MM.1S (cell line): ENCODE measurements at regions not wholly inside any gene's neighbourhood (a gene's known extent, or its start where the extent isn't known, plus 50 kb on each side); places are given as distances from the start of the nearest gene placed in this dataset.

Experiments
- DNase-seq: peaks from one replicate; pipeline ENCODE4 v3.0.0-alpha.2; 2015
- H2AFZ ChIP-seq: fragments of 300-600 bp; sonication (generic); 2 replicates; pipeline ENCODE4 v1.6.0; 2016; ENCODE audit warnings: antibody characterized with exemption, low read length
- H3F3A ChIP-seq: fragments of 300-600 bp; sonication (generic); 2 replicates; pipeline ENCODE4 v1.6.1; 2016; ENCODE audit warnings: mild to moderate bottlenecking, antibody characterized with exemption, low read length, moderate library complexity, mixed read lengths; ENCODE audit not compliant: insufficient read depth
- H3K27ac ChIP-seq: fragments of 300-600 bp; sonication (generic); 2 replicates; pipeline ENCODE4 v1.5.1; 2016; ENCODE audit warnings: mild to moderate bottlenecking, low read length
- H3K27me3 ChIP-seq: fragments of 300-600 bp; sonication (generic); replicated peaks from 2 replicates; pipeline ENCODE4 v1.6.0; 2016; ENCODE audit warnings: low read length; ENCODE audit not compliant: insufficient read depth
- H3K36me3 ChIP-seq: fragments of 300-600 bp; sonication (generic); replicated peaks from 2 replicates; pipeline ENCODE4 v1.6.1; 2016; ENCODE audit warnings: mild to moderate bottlenecking, low read length, mixed read lengths; ENCODE audit not compliant: insufficient read depth
- H3K4me1 ChIP-seq: fragments of 300-600 bp; sonication (generic); 2 replicates; pipeline ENCODE4 v1.6.1; 2016; ENCODE audit warnings: low read length, mixed read lengths
- H3K4me2 ChIP-seq: fragments of 300-600 bp; sonication (generic); 2 replicates; pipeline ENCODE4 v1.6.0; 2016; ENCODE audit warnings: low read depth, low read length
- H3K4me3 ChIP-seq: fragments of 300-600 bp; sonication (generic); 2 replicates; pipeline ENCODE4 v1.5.1; 2016; ENCODE audit warnings: low read length, mixed read lengths
- H3K79me2 ChIP-seq: fragments of 300-600 bp; sonication (generic); 2 replicates; pipeline ENCODE4 v1.6.1; 2016; ENCODE audit warnings: mixed run types, low read length, mixed read lengths
- H3K9ac ChIP-seq: fragments of 300-600 bp; sonication (generic); 2 replicates; pipeline ENCODE4 v1.6.1; 2016; ENCODE audit warnings: low read length, mixed read lengths
- H3K9me2 ChIP-seq: fragments of 300-600 bp; sonication (generic); replicated peaks from 2 replicates; pipeline ENCODE4 v1.6.1; 2016; ENCODE audit warnings: mild to moderate bottlenecking, low read length, mixed read lengths; ENCODE audit not compliant: insufficient read depth
- H3K9me3 ChIP-seq: fragments of 300-600 bp; sonication (generic); replicated peaks from 2 replicates; pipeline ENCODE4 v1.6.1; 2016; ENCODE audit warnings: mild to moderate bottlenecking, low read length, mixed read lengths; ENCODE audit not compliant: insufficient read depth
- H4K20me1 ChIP-seq: fragments of 300-600 bp; sonication (generic); 2 replicates; pipeline ENCODE4 v1.6.1; 2016; ENCODE audit warnings: mild to moderate bottlenecking, low read length, moderate library complexity, mixed read lengths; ENCODE audit not compliant: insufficient read depth
- EZH2 ChIP-seq: fragments of 300-600 bp; sonication (generic); optimal IDR thresholded peaks from 2 replicates; pipeline ENCODE3; 2017; ENCODE audit warnings: low read depth, mild to moderate bottlenecking, antibody characterized with exemption, low read length, mixed read lengths
- EZH2phosphoT487 ChIP-seq: fragments of 300-600 bp; sonication (generic); IDR thresholded peaks from 2 replicates; pipeline ENCODE4 v1.6.1; 2018; ENCODE audit warnings: antibody characterized with exemption, low read length
- TF ChIP-seq, protein P1 (sequence below): fragments of 300-600 bp; sonication (generic); IDR thresholded peaks from 2 replicates; pipeline ENCODE4 v1.5.1; 2016; ENCODE audit warnings: antibody characterized with exemption, low read length, mixed read lengths

DNA sequence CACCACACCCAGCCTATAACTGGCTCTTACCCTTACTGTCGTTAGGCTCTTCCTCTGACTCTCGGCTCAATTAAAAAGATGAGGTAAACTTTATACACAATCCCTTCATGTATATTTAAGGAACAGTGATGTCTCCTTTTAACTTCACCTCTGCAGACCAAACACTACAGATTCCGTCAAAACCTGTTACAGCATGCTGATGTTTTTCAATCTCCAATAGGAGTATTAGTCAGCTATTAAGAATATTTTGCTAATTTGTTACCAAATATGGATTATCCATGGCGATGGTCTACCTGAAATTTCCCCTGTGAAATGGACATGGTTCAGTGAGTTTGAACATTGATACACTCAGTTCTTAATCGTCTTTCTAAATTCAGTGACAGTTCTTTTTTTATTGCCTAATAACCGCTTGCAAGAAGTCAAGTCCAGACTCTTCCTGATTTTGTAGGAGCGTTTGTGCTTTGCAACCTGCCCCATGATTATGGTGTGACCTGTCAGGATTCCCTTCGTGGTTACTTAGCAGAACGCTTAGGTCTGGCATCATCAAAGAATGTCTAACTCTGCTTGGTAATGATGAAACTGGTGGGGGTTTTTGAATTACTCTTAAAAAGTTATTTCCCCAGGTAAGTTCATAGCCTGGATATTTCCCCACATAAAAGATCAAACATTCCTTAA, 72.2 kb upstream of the STOX2 start:
- H2AFZ ChIP-seq, result no peak overlapping the region
- no peak overlapping the region for H3K9ac ChIP-seq
- no peak overlapping the region for H3K4me3 ChIP-seq
- no peaks in the 10 kb centered on the region for H3K9me3 ChIP-seq
- no peaks in the 10 kb centered on the region for H3K27me3 ChIP-seq
- TF ChIP-seq EZH2 (no peak), EZH2phosphoT487 (no peak)
- TF ChIP-seq, protein P1, sequence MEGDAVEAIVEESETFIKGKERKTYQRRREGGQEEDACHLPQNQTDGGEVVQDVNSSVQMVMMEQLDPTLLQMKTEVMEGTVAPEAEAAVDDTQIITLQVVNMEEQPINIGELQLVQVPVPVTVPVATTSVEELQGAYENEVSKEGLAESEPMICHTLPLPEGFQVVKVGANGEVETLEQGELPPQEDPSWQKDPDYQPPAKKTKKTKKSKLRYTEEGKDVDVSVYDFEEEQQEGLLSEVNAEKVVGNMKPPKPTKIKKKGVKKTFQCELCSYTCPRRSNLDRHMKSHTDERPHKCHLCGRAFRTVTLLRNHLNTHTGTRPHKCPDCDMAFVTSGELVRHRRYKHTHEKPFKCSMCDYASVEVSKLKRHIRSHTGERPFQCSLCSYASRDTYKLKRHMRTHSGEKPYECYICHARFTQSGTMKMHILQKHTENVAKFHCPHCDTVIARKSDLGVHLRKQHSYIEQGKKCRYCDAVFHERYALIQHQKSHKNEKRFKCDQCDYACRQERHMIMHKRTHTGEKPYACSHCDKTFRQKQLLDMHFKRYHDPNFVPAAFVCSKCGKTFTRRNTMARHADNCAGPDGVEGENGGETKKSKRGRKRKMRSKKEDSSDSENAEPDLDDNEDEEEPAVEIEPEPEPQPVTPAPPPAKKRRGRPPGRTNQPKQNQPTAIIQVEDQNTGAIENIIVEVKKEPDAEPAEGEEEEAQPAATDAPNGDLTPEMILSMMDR, result no peak
- H3K79me2 ChIP-seq, result no peaks in the 10 kb centered on the region
- no peaks in the 10 kb centered on the region for H4K20me1 ChIP-seq
- H3K4me2 ChIP-seq, result no peak overlapping the region
- no peaks in the 10 kb centered on the region for H3F3A ChIP-seq
- DNase-seq, result no peak
- no peak overlapping the region for H3K27ac ChIP-seq
- no peaks in the 10 kb centered on the region for H3K9me2 ChIP-seq
- no peaks in the 10 kb centered on the region for H3K36me3 ChIP-seq
- no peaks in the 10 kb centered on the region for H3K4me1 ChIP-seq

DNA sequence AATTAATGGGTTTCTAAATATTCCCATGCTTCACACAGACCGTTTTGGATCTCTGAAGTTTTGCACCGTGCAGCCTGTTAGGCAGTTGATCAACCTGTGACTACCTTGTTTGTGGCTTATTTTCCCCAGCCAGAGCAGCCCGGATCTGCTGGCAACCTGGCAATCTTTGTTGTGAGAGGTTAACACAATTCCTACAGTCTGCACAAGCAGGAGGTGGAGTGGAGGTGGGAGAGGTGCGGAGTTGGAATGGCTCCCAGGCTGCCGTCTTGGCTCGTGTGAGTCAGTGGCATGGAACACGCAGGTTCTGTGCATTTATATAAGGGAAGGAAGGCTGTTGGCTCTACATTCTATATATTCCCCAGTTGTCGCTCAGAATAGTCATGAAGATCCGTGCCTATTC, 70.9 kb upstream of the STOX2 start:
- Histone ChIP-seq H3K9ac (no peak overlapping the region), H4K20me1 (no peaks in the 10 kb centered on the region), H3F3A (no peaks in the 10 kb centered on the region), H3K4me2 (no peak overlapping the region), H2AFZ (no peak overlapping the region), H3K9me2 (no peaks in the 10 kb centered on the region), H3K36me3 (no peaks in the 10 kb centered on the region), H3K4me3 (no peak overlapping the region), H3K79me2 (no peaks in the 10 kb centered on the region), H3K4me1 (no peaks in the 10 kb centered on the region), H3K27me3 (no peaks in the 10 kb centered on the region), H3K27ac (no peak overlapping the region), H3K9me3 (no peaks in the 10 kb centered on the region)
- no peak for DNase-seq
- TF ChIP-seq, protein P1, result no peak
- TF ChIP-seq EZH2phosphoT487, result no peak
- TF ChIP-seq EZH2, result no peak

DNA sequence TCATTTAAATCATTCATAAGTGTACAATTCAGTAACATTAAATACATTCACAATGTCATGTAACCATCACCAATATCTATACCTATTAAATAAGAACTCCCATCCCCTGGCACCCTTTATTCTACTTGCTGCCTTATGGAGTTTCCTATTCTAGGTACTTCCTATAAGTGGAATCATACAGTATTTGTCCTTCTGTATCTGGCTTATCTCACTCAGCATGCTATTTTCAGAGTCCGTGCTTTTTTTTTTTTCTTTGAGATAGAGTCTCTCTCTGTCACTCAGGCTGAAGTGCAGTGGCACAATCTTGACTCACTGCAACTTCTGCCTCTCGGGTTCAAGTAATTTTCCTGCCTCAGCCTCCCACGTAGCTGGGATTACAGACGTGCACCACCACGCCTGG, 67.9 kb upstream of the STOX2 start:
- no peaks in the 10 kb centered on the region for H3K36me3 ChIP-seq

More for the DNA sequence above, 67.9 kb upstream of the STOX2 start:
- DNase-seq, result no peak
- Histone ChIP-seq H3K9me2 (no peaks in the 10 kb centered on the region), H2AFZ (no peak overlapping the region), H3K4me3 (no peak overlapping the region), H3K27me3 (no peaks in the 10 kb centered on the region), H3K79me2 (no peaks in the 10 kb centered on the region), H3K9ac (no peak overlapping the region), H3F3A (no peaks in the 10 kb centered on the region), H4K20me1 (no peaks in the 10 kb centered on the region), H3K4me1 (no peaks in the 10 kb centered on the region), H3K4me2 (no peak overlapping the region), H3K27ac (no peak overlapping the region), H3K9me3 (no peaks in the 10 kb centered on the region)
- TF ChIP-seq EZH2phosphoT487 (no peak), EZH2 (no peak)
- TF ChIP-seq, protein P1, result no peak
